GM19452 (cell line): ENCODE measurements at regions not wholly inside any gene's neighbourhood (a gene's known extent, or its start where the extent isn't known, plus 50 kb on each side); places are given as distances from the start of the nearest gene placed in this dataset.
"Not testable (repeated sequence)": the region's sequence is repeated elsewhere in the genome, so short reads cannot be mapped to it uniquely, and the experiment has no call there.

Source experiments
- ATAC-seq: cut with Tn5 transposase; IDR thresholded peaks from one replicate; pipeline ENCODE4 v1.9.1; 2021; ENCODE audit not compliant: unreplicated experiment

GRCh38 chr14:98927986-98928385 lies 344.0 kb downstream of the BCL11B start:
- ATAC-seq = no peak

- no peak for ATAC-seq
These were observed 343.6 kb downstream of the BCL11B start for GRCh38 chr14:98928418-98928817.

GRCh38 chr14:98931126-98931525 lies 340.9 kb downstream of the BCL11B start:
- ATAC-seq = no peak

- ATAC-seq = no peak
These were observed 340.1 kb downstream of the BCL11B start for GRCh38 chr14:98931911-98932310.

GRCh38 chr14:98932431-98933325 lies 339.3 kb downstream of the BCL11B start:
- no peak for ATAC-seq

GRCh38 chr14:98934569-98934968 lies 337.4 kb downstream of the BCL11B start:
- not testable (repeated sequence) for ATAC-seq

GRCh38 chr14:98935921-98936320 lies 336.1 kb downstream of the BCL11B start:
- ATAC-seq = no peak

- ATAC-seq = no peak
These were observed 335.0 kb downstream of the BCL11B start for GRCh38 chr14:98937021-98937420.

- ATAC-seq = no peak
These were observed 334.1 kb downstream of the BCL11B start for GRCh38 chr14:98937712-98938505.

- no peak for ATAC-seq
These were observed 331.1 kb downstream of the BCL11B start for GRCh38 chr14:98940693-98941437.

- ATAC-seq = no peak
These were observed 330.5 kb downstream of the BCL11B start for GRCh38 chr14:98941481-98941880.

- no peak for ATAC-seq
These were observed 328.1 kb downstream of the BCL11B start for GRCh38 chr14:98943907-98944306.

GRCh38 chr14:98944989-98945388 lies 327.0 kb downstream of the BCL11B start:
- no peak for ATAC-seq

- ATAC-seq = no peak
These were observed 326.1 kb downstream of the BCL11B start for GRCh38 chr14:98945611-98946570.

GRCh38 chr14:98946940-98947339 lies 325.1 kb downstream of the BCL11B start:
- ATAC-seq = no peak

- ATAC-seq = no peak
These were observed 323.9 kb downstream of the BCL11B start for GRCh38 chr14:98947911-98948595.

- ATAC-seq = no peak
These were observed 322.9 kb downstream of the BCL11B start for GRCh38 chr14:98949051-98949450.

- ATAC-seq = no peak
These were observed 322.4 kb downstream of the BCL11B start for GRCh38 chr14:98949481-98950135.

GRCh38 chr14:98950353-98950895 lies 321.6 kb downstream of the BCL11B start:
- ATAC-seq = no peak
